DND-41 (cell line): ENCODE measurements at regions not wholly inside any gene's neighbourhood (a gene's known extent, or its start where the extent isn't known, plus 50 kb on each side); places are given as distances from the start of the nearest gene placed in this dataset.

Experiments
- CTCF ChIP-seq: IDR thresholded peaks from 2 replicates; pipeline ENCODE4 v1.5.1; 2012; ENCODE audit warnings: borderline replicate concordance, low read length, moderate library complexity, mild to moderate bottlenecking; ENCODE audit not compliant: poor library complexity, severe bottlenecking; ENCODE audit errors: extremely low read depth
- EZH2 ChIP-seq: IDR thresholded peaks from 3 replicates; pipeline ENCODE4 v1.6.1; 2012; ENCODE audit warnings: borderline replicate concordance, low read depth, mild to moderate bottlenecking, moderate library complexity, low read length, inconsistent platforms; ENCODE audit not compliant: severe bottlenecking

GRCh38 chr11:60631944-60632343 is 67.5 kb upstream of the MS4A8 start:
- TF ChIP-seq CTCF (no peak), EZH2 (no peak)
